ENCODE measurements at regions not wholly inside any gene's neighbourhood (a gene's known extent, or its start where the extent isn't known, plus 50 kb on each side); places are given as distances from the start of the nearest gene placed in this dataset.

DNA sequence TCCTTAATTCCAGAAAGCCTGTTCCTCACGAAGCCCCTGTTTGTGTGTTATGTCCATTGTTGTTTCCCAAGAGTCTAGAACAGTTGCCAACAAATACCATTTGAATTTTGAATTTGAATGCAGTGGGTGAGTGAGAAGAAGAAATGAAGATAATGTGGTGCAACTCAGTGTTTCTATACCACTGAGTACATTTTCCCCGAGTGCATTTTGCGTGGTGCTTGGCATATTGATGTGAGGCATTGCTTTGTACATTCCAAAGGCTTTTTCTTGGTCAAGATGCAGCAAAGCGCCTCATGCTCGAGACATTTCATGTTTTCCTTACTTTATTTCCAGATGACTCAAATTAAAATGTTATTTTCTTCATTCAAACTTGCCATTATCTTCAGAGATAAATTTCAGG is 253.1 kb upstream of the RPS6KA3 start:
- TF ChIP-seq POLR2A (IDR thresholded peaks at IDR 0.05; ENCODE audit: low read length) (no peak), GATA1 (IDR thresholded peaks at IDR 0.05; ENCODE audit: low read depth, low read length) (no peak)
